Fibroblast of lung (primary cell): ENCODE measurements at regions not wholly inside any gene's neighbourhood (a gene's known extent, or its start where the extent isn't known, plus 50 kb on each side); places are given as distances from the start of the nearest gene placed in this dataset.

Experiments used
- DNase-seq, 2 donors: peaks; one replicate each; pipeline versions ENCODE4 v3.0.0 to v3.0.0-alpha.2; 2010; ENCODE audit warnings: low read depth in 2 of 2
- H2AFZ ChIP-seq: 2 replicates; pipeline ENCODE4 v1.5.1; 2012; ENCODE audit warnings: low read length, control low read depth, inconsistent platforms
- H3K27ac ChIP-seq: 2 replicates; pipeline ENCODE4 v1.5.1; 2011; ENCODE audit warnings: low read length, control low read depth; ENCODE audit not compliant: insufficient read depth
- H3K27me3 ChIP-seq: 2 replicates; pipeline ENCODE4 v1.5.1; 2011; ENCODE audit warnings: mild to moderate bottlenecking, low read length; ENCODE audit not compliant: control insufficient read depth, insufficient read depth
- H3K36me3 ChIP-seq: 2 replicates; pipeline ENCODE4 v1.5.1; 2011; ENCODE audit warnings: low read length; ENCODE audit not compliant: control insufficient read depth, insufficient read depth
- H3K4me1 ChIP-seq: 2 replicates; pipeline ENCODE4 v1.5.1; 2011; ENCODE audit warnings: low read length; ENCODE audit not compliant: control insufficient read depth, insufficient read depth; ENCODE audit errors: extremely low read depth
- H3K4me2 ChIP-seq: 2 replicates; pipeline ENCODE4 v1.5.1; 2011; ENCODE audit warnings: low read length, control low read depth; ENCODE audit not compliant: insufficient read depth; ENCODE audit errors: extremely low read depth
- H3K4me3 ChIP-seq, 4 experiments: fragments of 200-600 bp in 1 of 4; sonication (generic) in 1 of 4; replicated peaks in 1 of 4; 2 replicates each; pipeline ENCODE4 v1.5.1; 2011 to 2016; ENCODE audit warnings: low read length in 4 of 4, low read depth in 3 of 4, mild to moderate bottlenecking in 3 of 4, control low read depth in 2 of 4, inconsistent platforms in 1 of 4, mixed read lengths in 1 of 4; ENCODE audit not compliant: insufficient read depth in 1 of 4; ENCODE audit errors: control extremely low read depth in 1 of 4
- H3K79me2 ChIP-seq: 2 replicates; pipeline ENCODE4 v1.5.1; 2012; ENCODE audit warnings: mild to moderate bottlenecking, low read length, inconsistent platforms; ENCODE audit not compliant: control insufficient read depth, insufficient read depth
- H3K9ac ChIP-seq: 2 replicates; pipeline ENCODE4 v1.5.1; 2011; ENCODE audit warnings: mild to moderate bottlenecking, low read length, control low read depth; ENCODE audit not compliant: insufficient read depth
- H3K9me3 ChIP-seq: 2 replicates; pipeline ENCODE4 v1.5.1; 2012; ENCODE audit warnings: low read depth, low read length; ENCODE audit not compliant: control insufficient read depth, insufficient read depth
- H4K20me1 ChIP-seq: 2 replicates; pipeline ENCODE4 v1.5.1; 2011; ENCODE audit warnings: low read length; ENCODE audit not compliant: control insufficient read depth, insufficient read depth; ENCODE audit errors: extremely low read depth
- EZH2 ChIP-seq: IDR thresholded peaks from 2 replicates; pipeline ENCODE4 v1.5.1; 2012; ENCODE audit warnings: low read length, control low read depth, mild to moderate bottlenecking; ENCODE audit errors: missing control alignments
- TF ChIP-seq, protein P1 (sequence below), 2 donors: IDR thresholded peaks in 1 of 2; conservative IDR thresholded peaks in 1 of 2; 1 replicate in 1 of 2; 2 replicates in 1 of 2; pipeline ENCODE4 v1.5.1; 2011 to 2012; ENCODE audit warnings: low read length in 2 of 2, control low read depth in 1 of 2, inconsistent platforms in 1 of 2, low read depth in 1 of 2, mild to moderate bottlenecking in 1 of 2

- no peak for DNase-seq
- Histone ChIP-seq H3K4me1 (no peaks in the 10 kb centered on the region), H4K20me1 (no peaks in the 10 kb centered on the region), H3K4me2 (no peak overlapping the region), H3K27me3 (no peaks in the 10 kb centered on the region), H3K79me2 (no peaks in the 10 kb centered on the region), H3K27ac (no peak overlapping the region), H3K4me3 (no peak overlapping the region), H3K36me3 (no peaks in the 10 kb centered on the region), H3K9ac (no peak overlapping the region), H3K9me3 (no peaks in the 10 kb centered on the region), H2AFZ (no peak overlapping the region)
- TF ChIP-seq, protein P1, sequence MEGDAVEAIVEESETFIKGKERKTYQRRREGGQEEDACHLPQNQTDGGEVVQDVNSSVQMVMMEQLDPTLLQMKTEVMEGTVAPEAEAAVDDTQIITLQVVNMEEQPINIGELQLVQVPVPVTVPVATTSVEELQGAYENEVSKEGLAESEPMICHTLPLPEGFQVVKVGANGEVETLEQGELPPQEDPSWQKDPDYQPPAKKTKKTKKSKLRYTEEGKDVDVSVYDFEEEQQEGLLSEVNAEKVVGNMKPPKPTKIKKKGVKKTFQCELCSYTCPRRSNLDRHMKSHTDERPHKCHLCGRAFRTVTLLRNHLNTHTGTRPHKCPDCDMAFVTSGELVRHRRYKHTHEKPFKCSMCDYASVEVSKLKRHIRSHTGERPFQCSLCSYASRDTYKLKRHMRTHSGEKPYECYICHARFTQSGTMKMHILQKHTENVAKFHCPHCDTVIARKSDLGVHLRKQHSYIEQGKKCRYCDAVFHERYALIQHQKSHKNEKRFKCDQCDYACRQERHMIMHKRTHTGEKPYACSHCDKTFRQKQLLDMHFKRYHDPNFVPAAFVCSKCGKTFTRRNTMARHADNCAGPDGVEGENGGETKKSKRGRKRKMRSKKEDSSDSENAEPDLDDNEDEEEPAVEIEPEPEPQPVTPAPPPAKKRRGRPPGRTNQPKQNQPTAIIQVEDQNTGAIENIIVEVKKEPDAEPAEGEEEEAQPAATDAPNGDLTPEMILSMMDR (conservative IDR thresholded peaks at IDR 0.05 in 1 of 2, IDR thresholded peaks at IDR 0.05 in 1 of 2; ENCODE audit: low read depth in 1 of 2, low read length in 2 of 2) = no peak
- TF ChIP-seq EZH2 = no peak
Measured at GRCh38 chr20:20894280-20894679, 181.8 kb upstream of the RALGAPA2 start.

DNA sequence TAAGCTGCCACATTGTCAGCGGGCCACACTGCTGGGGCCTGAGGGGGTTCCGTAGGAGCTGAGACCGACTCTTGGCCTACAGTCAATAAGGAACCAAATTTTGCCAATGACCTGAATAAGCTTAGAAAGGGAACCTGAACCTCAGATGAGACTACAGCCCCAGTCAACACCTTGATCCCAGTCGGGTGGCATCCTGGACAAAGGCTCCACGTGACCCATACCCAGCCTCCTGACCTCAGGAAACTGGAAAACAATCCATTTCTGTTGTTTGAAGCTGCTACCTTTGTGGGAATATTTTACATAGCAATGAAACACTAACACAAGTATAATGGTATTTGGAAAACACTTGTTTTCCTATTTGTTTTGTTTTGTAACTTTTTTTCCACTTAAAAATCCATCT is 179.9 kb upstream of the RALGAPA2 start:
- Histone ChIP-seq H3K4me1 (no peaks in the 10 kb centered on the region), H3K4me2 (no peak overlapping the region), H3K36me3 (no peaks in the 10 kb centered on the region), H2AFZ (no peak overlapping the region), H3K27ac (no peak overlapping the region), H3K9ac (no peak overlapping the region), H3K79me2 (no peaks in the 10 kb centered on the region), H4K20me1 (no peaks in the 10 kb centered on the region), H3K9me3 (no peaks in the 10 kb centered on the region), H3K27me3 (no peaks in the 10 kb centered on the region), H3K4me3 (no peak overlapping the region)
- DNase-seq = no peak
- TF ChIP-seq, protein P1 (conservative IDR thresholded peaks at IDR 0.05 in 1 of 2, IDR thresholded peaks at IDR 0.05 in 1 of 2; ENCODE audit: low read depth in 1 of 2, low read length in 2 of 2) = no peak

DNA sequence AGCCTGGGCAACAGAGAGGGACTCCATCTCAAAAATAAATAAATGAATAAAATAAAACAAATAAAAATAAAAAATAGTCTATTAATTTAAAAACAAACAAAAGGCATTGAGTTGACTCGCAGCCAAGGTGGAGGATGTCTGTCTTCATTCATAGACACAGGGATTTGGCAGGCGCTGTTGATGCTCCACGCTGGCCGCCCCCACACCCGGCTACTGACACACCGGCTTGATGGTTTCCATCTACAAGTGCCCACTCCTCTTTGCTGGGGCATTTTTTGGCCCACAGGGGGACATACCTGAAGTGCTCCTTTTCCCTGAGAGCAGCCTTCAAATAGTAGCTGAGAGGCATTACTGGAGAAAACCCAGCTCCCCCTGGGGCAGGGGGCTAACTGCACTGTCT is 178.3 kb upstream of the RALGAPA2 start:
- Histone ChIP-seq H3K9ac (no peak overlapping the region), H4K20me1 (no peaks in the 10 kb centered on the region), H3K4me2 (no peak overlapping the region), H3K27ac (no peak overlapping the region), H3K79me2 (no peaks in the 10 kb centered on the region), H3K4me3 (no peak overlapping the region), H3K27me3 (no peaks in the 10 kb centered on the region), H3K9me3 (no peaks in the 10 kb centered on the region), H3K4me1 (no peaks in the 10 kb centered on the region), H3K36me3 (no peaks in the 10 kb centered on the region), H2AFZ (no peak overlapping the region)
- no peak for DNase-seq
- TF ChIP-seq, protein P1 (conservative IDR thresholded peaks at IDR 0.05 in 1 of 2, IDR thresholded peaks at IDR 0.05 in 1 of 2; ENCODE audit: low read depth in 1 of 2, low read length in 2 of 2) = no peak
- no peak for TF ChIP-seq EZH2
